Transverse colon (tissue), 4 donors: ENCODE measurements at regions not wholly inside any gene's neighbourhood (a gene's known extent, or its start where the extent isn't known, plus 50 kb on each side); places are given as distances from the start of the nearest gene placed in this dataset.

Source experiments
- DNase-seq: peaks from one replicate; pipeline ENCODE4 v3.0.0-alpha.2; 2019
- H3K27ac ChIP-seq, 4 donors: fragments of 200-600 bp; sonication (generic); 2 replicates each; pipeline ENCODE4 v1.5.1; 2016 to 2018; ENCODE audit warnings: inconsistent platforms in 4 of 4
- H3K27me3 ChIP-seq: fragments of 200-600 bp; sonication (generic); 2 replicates; pipeline ENCODE4 v1.5.1; 2017; ENCODE audit warnings: inconsistent platforms
- H3K36me3 ChIP-seq, 4 donors: fragments of 200-600 bp; sonication (generic); 2 replicates each; pipeline ENCODE4 v1.5.1; 2017 to 2019; ENCODE audit warnings: inconsistent platforms in 4 of 4
- H3K4me1 ChIP-seq, 4 donors: fragments of 200-600 bp; sonication (generic); 2 replicates each; pipeline ENCODE4 v1.5.1; 2017 to 2020; ENCODE audit warnings: inconsistent platforms in 4 of 4
- H3K4me3 ChIP-seq, 4 donors: fragments of 200-600 bp; sonication (generic); 1 replicate in 1 of 4; 2 replicates in 3 of 4; pipeline versions ENCODE4 v1.5.1 to v1.6.1; 2017 to 2019; ENCODE audit warnings: inconsistent platforms in 4 of 4
- H3K9me3 ChIP-seq, 2 donors: fragments of 200-600 bp; sonication (generic); 2 replicates each; pipeline ENCODE4 v1.5.1; 2017 to 2019; ENCODE audit warnings: inconsistent platforms in 2 of 2
- EP300 ChIP-seq: sonication (generic); formaldehyde crosslinking; IDR thresholded peaks from one replicate; pipeline ENCODE4 v1.6.1; 2017; ENCODE audit warnings: antibody characterized with exemption, low read depth
- POLR2A ChIP-seq: fragments of 450-650 bp; IDR thresholded peaks from one replicate; pipeline ENCODE4 v1.6.1; 2016; ENCODE audit warnings: antibody characterized with exemption, mild to moderate bottlenecking, moderate library complexity
- POLR2AphosphoS5 ChIP-seq, 3 donors: sonication (generic); formaldehyde crosslinking; IDR thresholded peaks; one replicate each; pipeline ENCODE4 v1.6.1; 2016; ENCODE audit warnings: antibody characterized with exemption in 3 of 3
- WGBS, 2 donors: methylation state at CpG; one replicate each; pipeline ENCODE4 v1.1.5; 2018; ENCODE audit warnings: low coverage in 1 of 2; 5-methylcytosine and 5-hydroxymethylcytosine counted together
- in situ Hi-C, 4 donors: fragments of 200-750 bp; cut with MboI; loops; one replicate each; pipeline versions ENCODE4 v1.15.0 to v1.15.1; 2017; ENCODE audit warnings: low sequenced_read_pairs in 3 of 4, low pct_ligation_motif_present in 1 of 4, low pct_unique_long_range_greater_than_20kb in 1 of 4
- intact Hi-C: fragments of 100-400 bp; cut with DNase I; formaldehyde crosslinking; loops from one replicate; pipeline ENCODE4 v1.15.1; 2023; ENCODE audit warnings: low total_unique reads
- TF ChIP-seq, protein P1 (sequence below), 5 experiments: fragments of 200-600 bp in 3 of 5; fragments of 450-650 bp in 2 of 5; sonication (generic) in 3 of 5; IDR thresholded peaks; 1 replicate in 2 of 5; 2 replicates in 3 of 5; pipeline ENCODE4 v1.5.1; 2016 to 2017; ENCODE audit warnings: antibody characterized with exemption in 5 of 5, inconsistent platforms in 3 of 5, mild to moderate bottlenecking in 2 of 5, moderate library complexity in 1 of 5

DNA sequence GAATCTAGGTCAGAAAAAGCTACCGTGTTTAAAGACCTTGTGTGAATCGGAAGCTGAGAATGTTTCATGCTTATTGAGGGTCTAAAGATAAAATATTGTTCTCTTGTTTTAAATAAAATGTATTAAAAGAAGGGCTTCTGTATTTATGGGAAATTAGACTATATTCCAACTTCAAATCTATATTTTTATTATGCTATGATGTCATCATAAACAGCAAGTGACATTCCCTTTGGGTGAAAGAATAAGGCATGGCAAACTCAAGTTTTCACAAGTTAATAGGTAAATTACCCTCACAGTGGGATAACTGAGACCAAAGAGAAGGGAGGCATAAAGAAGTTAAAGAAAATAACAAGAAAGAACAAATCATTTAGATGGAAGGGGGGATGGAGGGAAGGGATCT, 333.8 kb upstream of the NR5A2 start:
- in situ Hi-C loops (loop anchor here in 2 of 4 donors (25.0 kb wide), 3 partner anchors 444 to 794 kb away; no protein-coding TSS in a partner anchor), intact Hi-C loops (no loop called here)
- DNase-seq, result no peak
- 100% methylated on average over 2 of the region's 2 CpGs for WGBS, 2 donors
- no peaks in the 10 kb centered on the region for H3K9me3 ChIP-seq
- no peak overlapping the region for H3K27ac ChIP-seq
- no peaks in the 10 kb centered on the region for H3K36me3 ChIP-seq
- TF ChIP-seq, protein P1, sequence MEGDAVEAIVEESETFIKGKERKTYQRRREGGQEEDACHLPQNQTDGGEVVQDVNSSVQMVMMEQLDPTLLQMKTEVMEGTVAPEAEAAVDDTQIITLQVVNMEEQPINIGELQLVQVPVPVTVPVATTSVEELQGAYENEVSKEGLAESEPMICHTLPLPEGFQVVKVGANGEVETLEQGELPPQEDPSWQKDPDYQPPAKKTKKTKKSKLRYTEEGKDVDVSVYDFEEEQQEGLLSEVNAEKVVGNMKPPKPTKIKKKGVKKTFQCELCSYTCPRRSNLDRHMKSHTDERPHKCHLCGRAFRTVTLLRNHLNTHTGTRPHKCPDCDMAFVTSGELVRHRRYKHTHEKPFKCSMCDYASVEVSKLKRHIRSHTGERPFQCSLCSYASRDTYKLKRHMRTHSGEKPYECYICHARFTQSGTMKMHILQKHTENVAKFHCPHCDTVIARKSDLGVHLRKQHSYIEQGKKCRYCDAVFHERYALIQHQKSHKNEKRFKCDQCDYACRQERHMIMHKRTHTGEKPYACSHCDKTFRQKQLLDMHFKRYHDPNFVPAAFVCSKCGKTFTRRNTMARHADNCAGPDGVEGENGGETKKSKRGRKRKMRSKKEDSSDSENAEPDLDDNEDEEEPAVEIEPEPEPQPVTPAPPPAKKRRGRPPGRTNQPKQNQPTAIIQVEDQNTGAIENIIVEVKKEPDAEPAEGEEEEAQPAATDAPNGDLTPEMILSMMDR (IDR thresholded peaks at IDR 0.05), result no peak
- no peak for TF ChIP-seq POLR2AphosphoS5 (IDR thresholded peaks at IDR 0.05)
- TF ChIP-seq EP300, result no peak
- no peak for TF ChIP-seq POLR2A
- H3K4me3 ChIP-seq, result no peak overlapping the region
- no peaks in the 10 kb centered on the region for H3K4me1 ChIP-seq
- H3K27me3 ChIP-seq, result no peaks in the 10 kb centered on the region

DNA sequence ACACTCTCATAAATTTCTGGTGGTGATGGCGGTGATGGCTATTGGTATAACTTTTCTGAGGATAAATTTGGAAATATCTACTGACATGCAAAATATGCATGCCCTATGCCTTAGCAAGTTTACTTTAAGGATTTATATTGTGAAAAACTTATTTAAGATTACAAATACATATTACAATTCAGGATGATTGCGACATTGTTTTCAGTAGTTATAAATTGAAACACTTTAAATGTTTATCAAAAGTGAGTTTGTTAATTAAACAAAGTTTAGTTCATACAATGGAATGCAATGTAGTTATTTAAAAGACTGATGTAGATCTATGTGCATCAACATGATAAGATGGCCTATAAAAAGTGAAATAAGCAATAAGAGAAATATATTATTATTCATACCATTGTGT, 331.3 kb upstream of the NR5A2 start:
- in situ Hi-C loops, result loop anchor here in 2 of 4 donors (25.0 kb wide), 3 partner anchors 441 to 791 kb away; no protein-coding TSS in a partner anchor

DNA sequence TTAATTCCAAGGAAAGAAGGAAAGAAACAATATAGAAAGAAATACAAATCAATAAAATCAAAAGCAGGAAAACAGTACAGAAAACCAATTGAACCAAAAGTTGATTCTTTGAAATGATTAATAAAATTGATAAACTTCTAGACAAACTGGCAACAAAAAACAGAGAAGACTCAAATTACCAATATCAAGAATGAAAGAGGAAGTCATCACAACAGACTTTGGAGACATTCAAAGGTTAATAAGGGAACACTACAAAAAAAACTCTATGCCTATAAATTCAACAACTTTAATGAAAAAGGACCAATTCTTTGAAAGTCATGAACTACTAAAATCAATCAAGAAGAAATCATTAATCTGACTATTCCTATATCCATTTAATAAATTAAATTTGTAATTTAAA, 329.3 kb upstream of the NR5A2 start:
- H3K27ac ChIP-seq, result no peak overlapping the region
- no peaks in the 10 kb centered on the region for H3K9me3 ChIP-seq
- in situ Hi-C loops (loop anchor here in 2 of 4 donors (25.0 kb wide), 3 partner anchors 439 to 789 kb away; no protein-coding TSS in a partner anchor), intact Hi-C loops (no loop called here)
- no peaks in the 10 kb centered on the region for H3K4me1 ChIP-seq
- DNase-seq, result no peak
- no peaks in the 10 kb centered on the region for H3K27me3 ChIP-seq
- H3K4me3 ChIP-seq, result no peak overlapping the region
- no peaks in the 10 kb centered on the region for H3K36me3 ChIP-seq
- TF ChIP-seq EP300, result no peak
- TF ChIP-seq, protein P1 (IDR thresholded peaks at IDR 0.05), result no peak
- no peak for TF ChIP-seq POLR2A
- TF ChIP-seq POLR2AphosphoS5 (IDR thresholded peaks at IDR 0.05), result no peak

More for the DNA sequence above, 331.3 kb upstream of the NR5A2 start:
- no peaks in the 10 kb centered on the region for H3K36me3 ChIP-seq
- no peak overlapping the region for H3K27ac ChIP-seq
- no peaks in the 10 kb centered on the region for H3K9me3 ChIP-seq
- no peaks in the 10 kb centered on the region for H3K4me1 ChIP-seq
- DNase-seq, result no peak
- TF ChIP-seq EP300 (no peak), POLR2AphosphoS5 (IDR thresholded peaks at IDR 0.05) (no peak), POLR2A (no peak)
- TF ChIP-seq, protein P1 (IDR thresholded peaks at IDR 0.05), result no peak
- H3K4me3 ChIP-seq, result no peak overlapping the region
- no peaks in the 10 kb centered on the region for H3K27me3 ChIP-seq
- 72 to 83% methylated on average over 2 of the region's 2 CpGs for WGBS, 2 donors
- intact Hi-C loops, result no loop called here

DNA sequence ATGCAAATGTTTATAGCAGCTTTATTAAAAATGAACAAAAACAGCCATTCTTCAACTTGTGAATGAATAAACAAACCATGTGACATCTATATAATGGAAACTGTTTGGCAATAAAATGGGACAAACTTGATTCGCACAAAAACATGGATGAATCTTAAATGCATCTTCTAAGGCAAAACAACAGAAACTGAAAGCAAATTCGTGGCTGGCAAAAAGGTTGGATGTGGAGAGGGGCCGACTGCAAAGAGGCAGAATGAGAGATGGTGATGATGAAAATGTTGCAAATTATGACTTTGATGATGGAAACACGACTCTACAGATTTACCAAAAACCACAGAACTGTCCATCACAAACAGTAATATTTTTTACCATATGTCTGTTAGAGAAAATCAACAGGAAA, 327.0 kb upstream of the NR5A2 start:
- in situ Hi-C loops (no loop called here), intact Hi-C loops (no loop called here)
- DNase-seq, result no peak
- H3K9me3 ChIP-seq, result no peaks in the 10 kb centered on the region
- no peaks in the 10 kb centered on the region for H3K4me1 ChIP-seq
- no peak overlapping the region for H3K4me3 ChIP-seq
- TF ChIP-seq POLR2AphosphoS5 (IDR thresholded peaks at IDR 0.05) (no peak), POLR2A (no peak), EP300 (no peak)
- TF ChIP-seq, protein P1 (IDR thresholded peaks at IDR 0.05), result no peak
- H3K36me3 ChIP-seq, result no peaks in the 10 kb centered on the region
- no peaks in the 10 kb centered on the region for H3K27me3 ChIP-seq
- 50 to 74% methylated on average over 3 to 4 of the region's 4 CpGs for WGBS, 2 donors
- H3K27ac ChIP-seq, result no peak overlapping the region
